Testis (tissue), 2 donors: ENCODE measurements at regions not wholly inside any gene's neighbourhood (a gene's known extent, or its start where the extent isn't known, plus 50 kb on each side); places are given as distances from the start of the nearest gene placed in this dataset.

Experiments
- CTCF ChIP-seq, 3 experiments: fragments of 450-650 bp in 2 of 3; fragments of 200-600 bp in 1 of 3; sonication (generic) in 1 of 3; IDR thresholded peaks; one replicate each; pipeline ENCODE4 v1.5.1; 2016 to 2019; ENCODE audit warnings: antibody characterized with exemption in 3 of 3, mild to moderate bottlenecking in 2 of 3, moderate library complexity in 1 of 3
- POLR2A ChIP-seq: fragments of 450-650 bp; IDR thresholded peaks from one replicate; pipeline ENCODE4 v1.6.1; 2017; ENCODE audit warnings: antibody characterized with exemption, mild to moderate bottlenecking, moderate library complexity

GRCh38 chr6:91464718-91465117 lies 877.8 kb upstream of the MAP3K7 start:
- no peak for TF ChIP-seq CTCF (IDR thresholded peaks at IDR 0.05)
- no peak for TF ChIP-seq POLR2A
